Spleen (tissue), 7 donors: ENCODE measurements at regions not wholly inside any gene's neighbourhood (a gene's known extent, or its start where the extent isn't known, plus 50 kb on each side); places are given as distances from the start of the nearest gene placed in this dataset.

Experiments
- POLR2A ChIP-seq, 3 donors: fragments of 450-650 bp; IDR thresholded peaks; one replicate each; pipeline ENCODE4 v1.5.1; 2017; ENCODE audit warnings: antibody characterized with exemption in 3 of 3, mild to moderate bottlenecking in 1 of 3
- TF ChIP-seq, protein P1 (sequence below), 11 experiments: fragments of 200-600 bp in 7 of 11; fragments of 450-650 bp in 4 of 11; sonication (generic) in 4 of 11; IDR thresholded peaks in 8 of 11; conservative IDR thresholded peaks in 3 of 11; 1 replicate in 7 of 11; 2 replicates in 4 of 11; pipeline versions ENCODE4 v1.4.0 to v1.8.0; 2016 to 2021; ENCODE audit warnings: antibody characterized with exemption in 11 of 11, inconsistent platforms in 4 of 11, mild to moderate bottlenecking in 1 of 11
- donor health status: DM: no; HTN: no; CAD: no; lungs with moderate emphysema.
- donor health status: DM: no; HTN: no; CAD: no.
- donor health status: DM: no; HTN: no; CAD: no.

DNA sequence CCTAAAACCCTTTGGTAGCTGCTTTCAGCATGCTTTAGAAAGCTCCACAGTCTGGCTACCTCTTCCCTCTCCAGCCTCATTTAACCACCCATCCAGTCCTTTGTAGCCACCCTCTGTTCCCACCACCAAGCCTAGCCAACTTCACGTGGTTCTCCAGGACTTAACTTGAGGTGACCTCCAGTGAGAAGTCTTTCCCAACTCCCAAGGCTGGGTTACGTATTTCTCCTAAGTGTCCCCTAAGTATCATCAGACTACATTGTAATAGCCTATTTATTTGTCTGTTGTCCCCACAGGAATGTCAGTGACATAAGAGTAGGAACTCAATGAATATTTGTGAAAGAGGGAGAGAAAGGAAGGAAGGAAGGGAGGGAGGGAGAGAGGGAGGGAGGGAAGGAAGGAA is 431.9 kb upstream of the JARID2 start:
- TF ChIP-seq, protein P1, sequence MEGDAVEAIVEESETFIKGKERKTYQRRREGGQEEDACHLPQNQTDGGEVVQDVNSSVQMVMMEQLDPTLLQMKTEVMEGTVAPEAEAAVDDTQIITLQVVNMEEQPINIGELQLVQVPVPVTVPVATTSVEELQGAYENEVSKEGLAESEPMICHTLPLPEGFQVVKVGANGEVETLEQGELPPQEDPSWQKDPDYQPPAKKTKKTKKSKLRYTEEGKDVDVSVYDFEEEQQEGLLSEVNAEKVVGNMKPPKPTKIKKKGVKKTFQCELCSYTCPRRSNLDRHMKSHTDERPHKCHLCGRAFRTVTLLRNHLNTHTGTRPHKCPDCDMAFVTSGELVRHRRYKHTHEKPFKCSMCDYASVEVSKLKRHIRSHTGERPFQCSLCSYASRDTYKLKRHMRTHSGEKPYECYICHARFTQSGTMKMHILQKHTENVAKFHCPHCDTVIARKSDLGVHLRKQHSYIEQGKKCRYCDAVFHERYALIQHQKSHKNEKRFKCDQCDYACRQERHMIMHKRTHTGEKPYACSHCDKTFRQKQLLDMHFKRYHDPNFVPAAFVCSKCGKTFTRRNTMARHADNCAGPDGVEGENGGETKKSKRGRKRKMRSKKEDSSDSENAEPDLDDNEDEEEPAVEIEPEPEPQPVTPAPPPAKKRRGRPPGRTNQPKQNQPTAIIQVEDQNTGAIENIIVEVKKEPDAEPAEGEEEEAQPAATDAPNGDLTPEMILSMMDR (IDR thresholded peaks at IDR 0.05 in 8 of 11, conservative IDR thresholded peaks at IDR 0.05 in 3 of 11) = no peak
- TF ChIP-seq POLR2A (IDR thresholded peaks at IDR 0.05) = no peak
